ENCODE measurements at regions not wholly inside any gene's neighbourhood (a gene's known extent, or its start where the extent isn't known, plus 50 kb on each side); places are given as distances from the start of the nearest gene placed in this dataset.

DNA sequence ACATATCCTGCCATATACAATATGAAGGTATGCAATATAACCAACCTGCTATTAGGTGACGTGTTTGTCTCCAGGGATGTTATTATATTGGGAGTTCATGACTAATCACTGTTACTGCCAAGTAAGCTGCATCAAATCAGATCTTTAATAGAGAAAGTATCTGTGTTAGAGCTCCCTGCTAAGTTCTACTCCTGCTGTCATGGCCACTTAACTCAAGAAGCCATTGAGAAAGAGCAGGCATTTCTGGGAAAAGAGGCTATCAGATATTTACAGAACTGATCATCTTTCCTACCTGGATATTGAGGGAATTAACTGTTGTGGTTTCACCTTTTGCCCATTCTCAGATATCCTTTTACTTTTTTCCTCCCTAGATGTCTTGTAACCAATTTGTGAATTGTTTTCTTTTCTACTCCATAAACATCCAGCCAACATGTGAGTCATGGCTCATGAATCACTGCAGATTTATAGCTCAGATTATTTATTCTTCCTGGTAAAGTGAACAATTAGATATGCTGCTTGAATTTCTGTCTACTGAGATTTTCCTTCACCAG lies 634.8 kb upstream of the FAM174A start:
- H3K79me2 ChIP-seq (ENCODE audit: control insufficient read depth, low read length) = no peaks in the 10 kb centered on the region
- no peaks in the 10 kb centered on the region for H3K9me2 ChIP-seq (replicated peaks; ENCODE audit: control insufficient read depth, low read length)
- H3K27me3 ChIP-seq (ENCODE audit: control insufficient read depth, low read length) = no peaks in the 10 kb centered on the region
- no peaks in the 10 kb centered on the region for H3K36me3 ChIP-seq (ENCODE audit: control insufficient read depth, low read length)
- H3K4me1 ChIP-seq (ENCODE audit: control insufficient read depth, low read length) = no peaks in the 10 kb centered on the region
- H3K9me3 ChIP-seq (ENCODE audit: control insufficient read depth, insufficient read depth, low read length) = no peaks in the 10 kb centered on the region
- H3F3A ChIP-seq (ENCODE audit: control insufficient read depth, insufficient read depth) = no peaks in the 10 kb centered on the region
- no peaks in the 10 kb centered on the region for H4K20me1 ChIP-seq (ENCODE audit: control insufficient read depth, insufficient read depth, low read depth, low read length)
- no peak for TF ChIP-seq EZH2phosphoT487 (IDR thresholded peaks at IDR 0.05; ENCODE audit: borderline replicate concordance, low read length)
- TF ChIP-seq, protein P1, sequence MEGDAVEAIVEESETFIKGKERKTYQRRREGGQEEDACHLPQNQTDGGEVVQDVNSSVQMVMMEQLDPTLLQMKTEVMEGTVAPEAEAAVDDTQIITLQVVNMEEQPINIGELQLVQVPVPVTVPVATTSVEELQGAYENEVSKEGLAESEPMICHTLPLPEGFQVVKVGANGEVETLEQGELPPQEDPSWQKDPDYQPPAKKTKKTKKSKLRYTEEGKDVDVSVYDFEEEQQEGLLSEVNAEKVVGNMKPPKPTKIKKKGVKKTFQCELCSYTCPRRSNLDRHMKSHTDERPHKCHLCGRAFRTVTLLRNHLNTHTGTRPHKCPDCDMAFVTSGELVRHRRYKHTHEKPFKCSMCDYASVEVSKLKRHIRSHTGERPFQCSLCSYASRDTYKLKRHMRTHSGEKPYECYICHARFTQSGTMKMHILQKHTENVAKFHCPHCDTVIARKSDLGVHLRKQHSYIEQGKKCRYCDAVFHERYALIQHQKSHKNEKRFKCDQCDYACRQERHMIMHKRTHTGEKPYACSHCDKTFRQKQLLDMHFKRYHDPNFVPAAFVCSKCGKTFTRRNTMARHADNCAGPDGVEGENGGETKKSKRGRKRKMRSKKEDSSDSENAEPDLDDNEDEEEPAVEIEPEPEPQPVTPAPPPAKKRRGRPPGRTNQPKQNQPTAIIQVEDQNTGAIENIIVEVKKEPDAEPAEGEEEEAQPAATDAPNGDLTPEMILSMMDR (IDR thresholded peaks at IDR 0.05; ENCODE audit: low read depth, low read length, poor library complexity, severe bottlenecking) = no peak
- H3K27ac ChIP-seq (ENCODE audit: low read depth, low read length) = no peak overlapping the region
- no peak overlapping the region for H3K4me2 ChIP-seq (ENCODE audit: low read length)
- no peak overlapping the region for H3K4me3 ChIP-seq (ENCODE audit: low read length)

DNA sequence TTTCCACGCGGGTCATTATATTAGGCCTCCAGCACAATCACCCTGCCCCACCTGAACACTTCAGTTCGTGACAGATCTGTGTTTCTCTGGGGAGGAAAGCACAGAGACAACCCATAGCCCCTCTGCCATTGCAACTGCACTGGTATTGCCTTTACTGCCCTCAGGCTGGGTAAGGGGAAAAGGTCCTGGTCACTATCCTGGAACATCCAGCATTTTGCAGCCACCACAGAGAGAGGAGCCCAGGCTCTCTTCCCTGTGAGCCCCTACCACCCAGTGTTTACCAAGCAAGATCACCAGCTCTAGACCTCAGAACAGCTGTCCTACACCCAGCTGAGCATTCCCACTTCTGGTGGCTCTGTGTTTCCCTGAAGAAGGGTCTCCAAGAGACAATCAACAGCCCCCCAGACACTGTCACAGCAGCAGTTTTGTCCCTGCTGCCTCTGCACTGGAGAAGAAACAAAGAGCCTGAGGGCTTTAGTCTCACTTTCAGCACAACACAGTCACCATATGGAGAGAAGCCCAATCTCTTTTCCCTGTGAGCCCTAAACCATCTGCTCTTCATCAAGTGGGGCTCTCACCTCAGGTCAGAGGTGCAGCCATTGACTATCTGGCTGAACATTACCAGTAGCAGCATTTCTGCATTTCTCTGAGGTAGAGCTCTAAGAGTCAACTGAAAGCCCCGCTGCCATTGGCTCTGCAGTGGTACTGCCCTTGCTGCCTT lies 655.2 kb upstream of the FAM174A start:
- H3K27ac ChIP-seq (ENCODE audit: low read depth, low read length) = no peak overlapping the region
- H3K4me2 ChIP-seq (ENCODE audit: low read length) = no peak overlapping the region
- no peaks in the 10 kb centered on the region for H3K9me3 ChIP-seq (ENCODE audit: control insufficient read depth, insufficient read depth, low read length)
- no peaks in the 10 kb centered on the region for H3K4me1 ChIP-seq (ENCODE audit: control insufficient read depth, low read length)
- H3K4me3 ChIP-seq (ENCODE audit: low read length) = no peak overlapping the region
- no peaks in the 10 kb centered on the region for H3K36me3 ChIP-seq (ENCODE audit: control insufficient read depth, low read length)
- no peaks in the 10 kb centered on the region for H3K79me2 ChIP-seq (ENCODE audit: control insufficient read depth, low read length)
- no peaks in the 10 kb centered on the region for H3K9me2 ChIP-seq (replicated peaks; ENCODE audit: control insufficient read depth, low read length)
- H3K27me3 ChIP-seq (ENCODE audit: control insufficient read depth, low read length) = no peaks in the 10 kb centered on the region
- no peak for TF ChIP-seq EZH2phosphoT487 (IDR thresholded peaks at IDR 0.05; ENCODE audit: borderline replicate concordance, low read length)
- TF ChIP-seq, protein P1 (IDR thresholded peaks at IDR 0.05; ENCODE audit: low read depth, low read length, poor library complexity, severe bottlenecking) = no peak
- no peaks in the 10 kb centered on the region for H3F3A ChIP-seq (ENCODE audit: control insufficient read depth, insufficient read depth)
- no peaks in the 10 kb centered on the region for H4K20me1 ChIP-seq (ENCODE audit: control insufficient read depth, insufficient read depth, low read depth, low read length)

DNA sequence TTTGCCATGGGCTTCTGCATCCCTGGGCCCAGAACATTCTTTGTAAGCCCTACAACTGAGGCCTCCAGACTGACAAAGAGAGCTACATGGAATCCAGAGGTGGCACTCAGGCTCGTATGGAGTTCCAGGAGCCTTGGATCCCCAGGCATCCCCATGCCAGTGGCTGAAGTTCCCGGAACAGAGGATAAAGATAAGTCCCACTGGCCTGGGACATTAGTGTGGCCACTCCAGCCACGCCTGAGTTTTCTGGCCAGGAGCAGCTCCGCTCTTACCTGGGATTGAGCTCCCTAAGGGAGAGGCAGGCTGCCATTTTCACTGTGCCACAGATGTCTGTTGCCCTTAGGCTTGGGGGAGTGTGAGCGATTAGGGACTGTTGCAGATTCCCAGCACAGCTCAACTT lies 656.3 kb upstream of the FAM174A start:
- Histone ChIP-seq H3K4me3 (ENCODE audit: low read length) (no peak overlapping the region), H3K79me2 (ENCODE audit: control insufficient read depth, low read length) (no peaks in the 10 kb centered on the region), H3K4me2 (ENCODE audit: low read length) (no peak overlapping the region), H3K36me3 (ENCODE audit: control insufficient read depth, low read length) (no peaks in the 10 kb centered on the region), H3K9me3 (ENCODE audit: control insufficient read depth, insufficient read depth, low read length) (no peaks in the 10 kb centered on the region), H3F3A (ENCODE audit: control insufficient read depth, insufficient read depth) (no peaks in the 10 kb centered on the region), H3K9me2 (replicated peaks; ENCODE audit: control insufficient read depth, low read length) (no peaks in the 10 kb centered on the region), H4K20me1 (ENCODE audit: control insufficient read depth, insufficient read depth, low read depth, low read length) (no peaks in the 10 kb centered on the region), H3K4me1 (ENCODE audit: control insufficient read depth, low read length) (no peaks in the 10 kb centered on the region), H3K27ac (ENCODE audit: low read depth, low read length) (no peak overlapping the region), H3K27me3 (ENCODE audit: control insufficient read depth, low read length) (no peaks in the 10 kb centered on the region)
- TF ChIP-seq, protein P1 (IDR thresholded peaks at IDR 0.05; ENCODE audit: low read depth, low read length, poor library complexity, severe bottlenecking) = no peak
- TF ChIP-seq EZH2phosphoT487 (IDR thresholded peaks at IDR 0.05; ENCODE audit: borderline replicate concordance, low read length) = no peak
